Limb (tissue), 2 donors: ENCODE measurements at regions not wholly inside any gene's neighbourhood (a gene's known extent, or its start where the extent isn't known, plus 50 kb on each side); places are given as distances from the start of the nearest gene placed in this dataset.
"Not testable (repeated sequence)": the region's sequence is repeated elsewhere in the genome, so short reads cannot be mapped to it uniquely, and the experiment has no call there.

Experiments
- DNase-seq, 2 donors: peaks; one replicate each; pipeline ENCODE4 v3.0.0-alpha.2; 2016; ENCODE audit errors: extremely low spot score in 2 of 2

DNA sequence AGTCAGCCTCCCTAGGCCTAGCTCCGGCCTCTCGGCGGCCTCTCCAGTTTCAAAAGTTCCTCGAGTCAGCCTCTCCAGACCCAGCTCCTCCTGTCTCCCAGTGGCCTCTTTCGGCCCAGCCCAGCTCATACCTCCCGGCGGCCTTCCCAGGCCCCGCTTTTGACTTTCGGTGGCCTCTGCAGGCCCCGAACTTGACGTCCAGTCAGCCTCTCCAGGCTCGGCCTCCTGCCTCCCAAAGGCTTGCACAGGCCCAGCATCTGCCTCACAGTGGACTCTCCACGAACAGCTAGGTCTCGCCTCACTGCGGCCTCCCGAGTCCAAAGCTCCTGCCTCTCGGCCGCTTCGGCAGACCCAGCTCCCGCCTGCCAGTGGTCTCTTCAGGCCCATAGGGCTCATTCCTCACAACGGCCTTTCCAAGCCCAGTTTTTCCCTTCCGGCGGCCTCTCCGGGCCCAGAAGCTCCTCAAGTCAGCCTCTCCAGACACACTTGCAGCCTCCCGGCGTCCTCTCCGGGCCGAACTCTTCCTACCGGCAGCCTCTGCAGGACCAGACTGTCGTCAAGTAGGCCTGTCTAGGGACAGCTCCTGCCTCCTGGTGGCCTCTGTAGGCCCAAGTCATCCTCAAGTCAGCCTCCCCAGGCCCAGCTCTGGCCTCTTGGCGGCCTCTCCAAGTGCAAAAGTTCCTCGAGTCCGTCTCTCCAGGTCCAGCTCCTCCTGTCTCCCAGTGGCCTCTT lies 249.9 kb upstream of the ZNF722 start:
- DNase-seq: peak in 1 of 2 donors; percentile 8

DNA sequence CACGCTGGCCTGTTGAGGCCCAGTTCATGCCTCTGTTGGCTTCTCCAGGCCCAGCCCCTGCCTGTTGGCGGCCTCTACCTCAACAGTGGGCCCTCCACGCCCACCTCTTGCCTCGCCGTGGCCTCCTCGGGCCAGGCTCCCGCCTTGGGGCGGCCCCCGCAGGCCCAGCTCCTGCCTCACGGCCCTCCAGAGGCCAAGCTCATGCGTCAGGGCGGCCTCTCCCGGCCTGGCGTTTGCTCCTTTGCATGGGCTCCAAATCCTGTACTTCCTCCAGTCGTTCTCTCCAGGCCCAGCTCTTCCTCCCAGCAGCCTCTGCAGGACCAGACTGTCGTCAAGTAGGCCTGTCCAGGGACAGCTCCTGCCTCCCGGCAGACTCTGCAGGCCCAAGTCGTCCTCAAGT lies 246.2 kb upstream of the ZNF722 start:
- not testable (repeated sequence) for DNase-seq

DNA sequence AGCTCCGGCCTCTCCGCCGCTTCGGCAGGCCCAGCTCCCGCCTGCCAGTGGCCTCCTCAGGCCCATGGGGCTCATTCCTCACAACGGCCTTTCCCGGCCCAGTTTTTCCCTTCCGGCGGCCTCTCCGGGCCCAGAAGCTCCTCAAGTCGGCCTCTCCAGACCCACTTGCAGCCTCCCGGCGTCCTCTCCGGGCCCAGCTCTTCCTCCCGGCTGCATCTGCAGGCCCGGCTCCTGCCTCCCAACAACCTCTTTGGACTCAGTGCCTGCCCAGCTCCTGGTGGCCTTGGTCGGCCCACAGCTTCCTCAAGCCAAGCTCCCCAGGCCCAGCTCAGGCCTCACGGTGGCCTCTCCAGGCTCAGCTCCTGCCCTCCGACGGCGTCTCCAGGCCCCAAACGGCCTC lies 245.5 kb upstream of the ZNF722 start:
- DNase-seq: not testable (repeated sequence)

DNA sequence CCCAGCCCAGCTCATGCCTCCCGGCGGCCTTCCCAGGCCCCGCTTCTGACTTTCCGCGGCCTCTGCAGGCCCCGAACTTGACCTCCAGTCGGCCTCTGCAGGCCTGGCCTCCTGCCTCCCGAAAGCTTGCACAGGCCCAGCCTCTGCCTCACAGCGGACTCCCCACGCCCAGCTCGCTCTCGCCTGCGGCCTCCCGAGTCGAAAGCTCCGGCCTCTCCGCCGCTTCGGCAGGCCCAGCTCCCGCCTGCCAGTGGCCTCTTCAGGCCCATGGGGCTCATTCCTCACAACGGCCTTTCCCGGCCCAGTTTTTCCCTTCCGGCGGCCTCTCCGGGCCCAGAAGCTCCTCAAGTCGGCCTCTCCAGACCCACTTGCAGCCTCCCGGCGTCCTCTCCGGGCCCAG lies 238.4 kb upstream of the ZNF722 start:
- DNase-seq: not testable (repeated sequence)

DNA sequence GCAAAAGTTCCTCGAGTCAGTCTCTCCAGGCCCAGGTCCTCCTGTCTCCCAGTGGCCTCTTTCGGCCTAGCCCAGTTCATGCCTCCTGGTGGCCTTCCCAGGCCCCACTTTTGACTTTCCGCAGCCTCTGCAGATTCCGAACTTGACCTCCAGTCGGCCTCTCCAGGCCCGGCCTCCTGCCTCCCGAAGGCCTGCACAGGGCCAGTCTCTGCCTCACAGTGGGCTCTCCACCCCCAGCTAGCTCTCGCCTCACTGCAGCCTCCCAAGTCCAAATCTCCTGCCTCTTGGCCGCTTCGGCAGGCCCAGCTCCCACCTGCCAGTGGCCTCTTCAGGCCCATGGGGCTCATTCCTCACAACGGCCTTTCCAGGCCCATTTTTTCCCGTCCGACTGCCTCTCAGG lies 233.1 kb upstream of the ZNF722 start:
- not testable (repeated sequence) for DNase-seq

DNA sequence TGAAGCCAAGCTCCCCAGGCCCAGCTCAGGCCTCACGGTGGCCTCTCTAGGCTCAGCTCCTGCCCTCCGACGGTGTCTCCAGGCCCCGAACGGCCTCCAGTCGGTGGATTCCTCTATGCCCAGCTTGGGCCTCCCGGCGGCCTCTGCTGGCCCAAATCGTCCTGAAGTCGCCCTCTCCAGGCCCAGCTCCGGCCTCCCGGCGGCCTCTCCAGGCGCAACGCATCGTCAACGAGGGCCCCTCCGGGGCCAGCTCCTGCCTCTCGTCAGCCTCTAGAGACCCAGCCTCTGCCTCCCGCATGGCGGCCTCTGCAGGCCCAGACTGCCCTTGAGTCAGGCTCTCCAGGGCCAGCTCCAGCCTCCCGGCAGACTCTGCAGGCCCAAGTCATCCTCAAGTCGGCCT lies 232.5 kb upstream of the ZNF722 start:
- not testable (repeated sequence) for DNase-seq

DNA sequence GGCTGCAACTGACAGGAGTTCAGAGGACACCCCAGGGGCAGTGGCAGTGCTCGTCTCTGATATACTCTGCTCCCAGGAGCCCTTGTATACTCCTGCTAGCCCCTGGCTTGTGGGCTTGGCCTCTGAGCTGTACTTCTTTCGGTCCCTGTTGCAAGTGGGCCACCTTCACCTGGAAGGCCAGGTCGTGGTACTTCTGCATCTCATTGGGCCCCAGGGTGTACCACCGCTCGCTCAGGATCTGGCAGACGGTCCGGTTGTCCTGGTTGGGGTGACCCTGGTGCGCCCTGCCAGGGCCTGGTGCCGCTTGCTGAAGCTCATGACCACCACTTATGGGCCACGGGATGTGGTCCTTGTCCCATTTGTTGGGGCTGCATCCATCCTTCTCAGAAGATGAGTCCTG lies 228.5 kb upstream of the ZNF722 start:
- not testable (repeated sequence) for DNase-seq

DNA sequence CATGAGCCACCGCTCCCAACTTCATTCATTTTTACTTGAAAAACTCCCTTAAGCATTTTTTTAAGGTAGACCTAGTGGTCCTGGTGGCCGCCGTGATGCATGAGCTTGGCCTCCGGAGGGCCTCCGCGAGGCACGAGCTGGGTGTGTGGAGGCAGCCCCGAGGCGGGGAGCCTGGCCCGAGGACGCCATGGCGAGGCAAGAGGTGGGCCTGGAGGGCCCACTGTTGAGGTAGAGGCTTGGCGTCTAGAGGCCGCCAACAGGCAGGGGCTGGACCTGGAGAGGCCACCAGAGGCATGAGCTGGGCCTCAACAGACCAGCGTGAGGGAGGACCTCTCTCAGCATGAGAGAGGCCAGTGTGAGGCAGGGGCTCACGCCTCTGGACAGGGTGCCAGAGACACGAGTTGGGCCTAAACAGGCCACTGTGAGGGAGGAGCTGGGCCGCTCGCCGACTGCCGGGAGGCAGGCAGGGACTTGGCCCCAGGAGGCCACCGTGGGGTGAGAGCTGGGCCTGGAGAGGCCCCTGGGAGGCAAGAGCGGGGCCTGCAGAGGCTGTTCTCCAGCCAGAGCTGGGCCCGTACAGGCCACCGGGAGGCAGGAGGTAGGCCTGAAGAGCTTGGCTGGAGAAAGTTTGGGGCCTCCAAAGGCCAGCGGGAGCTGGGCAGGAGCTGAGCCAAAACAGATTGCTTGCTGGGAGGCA lies 227.1 kb upstream of the ZNF722 start:
- DNase-seq: not testable (repeated sequence)

DNA sequence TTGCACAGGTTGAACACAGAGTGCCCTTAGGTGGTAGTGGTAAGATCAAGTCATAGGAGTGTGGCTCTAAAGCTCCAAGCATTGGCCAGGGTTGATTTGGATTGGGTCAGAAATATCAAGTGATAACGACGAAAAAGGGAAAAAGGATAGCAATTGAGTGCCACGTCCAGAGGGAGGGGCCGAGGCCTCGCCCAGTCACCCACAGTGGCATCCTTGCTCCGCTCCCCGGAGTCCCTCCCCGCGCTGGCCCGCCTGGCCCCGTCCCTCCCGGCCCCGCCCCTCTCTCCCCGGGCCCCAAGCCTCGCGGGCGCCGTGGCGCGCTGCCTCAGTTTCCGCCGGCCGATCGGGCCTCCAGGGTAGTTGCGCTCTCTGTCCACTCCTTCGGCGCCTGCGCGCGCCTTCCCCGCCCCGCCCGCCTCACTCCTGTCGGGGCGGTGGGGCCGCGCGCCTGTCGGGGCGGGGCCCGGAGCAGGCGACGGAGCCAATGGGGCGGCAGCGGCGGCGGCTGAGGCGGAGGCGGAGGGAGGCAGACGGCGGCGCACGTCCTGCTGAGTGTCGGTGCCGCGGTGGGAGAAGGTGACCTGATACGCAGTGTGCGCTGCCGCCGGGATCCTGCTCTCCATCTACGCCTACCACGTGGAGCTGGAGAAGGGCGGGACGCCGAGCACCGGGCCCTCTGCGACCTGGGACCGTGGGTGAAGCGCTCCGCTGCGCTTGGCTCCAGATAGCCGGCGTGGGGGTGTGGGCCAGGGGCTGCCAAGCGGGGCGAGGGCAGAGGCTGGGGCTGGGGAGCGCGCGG lies 209.1 kb upstream of the ZNF722 start:
- DNase-seq: no peak

DNA sequence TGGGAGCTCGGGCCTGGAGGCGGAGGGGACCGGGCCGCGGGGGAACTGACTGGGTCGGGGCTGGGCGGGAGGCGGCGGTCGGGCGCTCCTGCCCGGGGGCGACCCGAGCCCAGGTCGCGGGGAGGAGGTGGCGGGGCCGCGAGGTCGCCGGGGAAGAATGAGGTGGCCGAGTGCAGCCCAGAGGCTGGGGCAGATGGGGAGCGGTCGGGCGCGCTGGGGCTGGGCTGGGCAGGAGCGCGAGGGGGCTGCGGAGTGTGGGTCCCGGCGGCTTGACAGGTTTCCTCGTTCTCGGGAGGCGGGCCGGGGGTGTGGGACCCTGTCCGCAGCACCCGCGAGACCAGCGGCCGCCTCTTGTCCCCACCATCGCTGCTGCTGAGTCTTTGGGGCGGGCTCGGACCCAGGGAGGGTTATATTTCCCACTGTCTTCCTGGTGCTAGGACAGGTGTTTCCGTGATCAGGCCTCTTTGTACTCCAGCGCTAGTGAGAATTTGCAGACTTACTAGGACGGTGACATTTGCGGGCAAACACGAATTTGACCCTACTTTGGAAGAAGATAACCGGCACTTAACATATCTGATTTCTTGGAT lies 208.4 kb upstream of the ZNF722 start:
- not testable (repeated sequence) for DNase-seq
